ENCODE measurements at regions not wholly inside any gene's neighbourhood (a gene's known extent, or its start where the extent isn't known, plus 50 kb on each side); places are given as distances from the start of the nearest gene placed in this dataset.

DNA sequence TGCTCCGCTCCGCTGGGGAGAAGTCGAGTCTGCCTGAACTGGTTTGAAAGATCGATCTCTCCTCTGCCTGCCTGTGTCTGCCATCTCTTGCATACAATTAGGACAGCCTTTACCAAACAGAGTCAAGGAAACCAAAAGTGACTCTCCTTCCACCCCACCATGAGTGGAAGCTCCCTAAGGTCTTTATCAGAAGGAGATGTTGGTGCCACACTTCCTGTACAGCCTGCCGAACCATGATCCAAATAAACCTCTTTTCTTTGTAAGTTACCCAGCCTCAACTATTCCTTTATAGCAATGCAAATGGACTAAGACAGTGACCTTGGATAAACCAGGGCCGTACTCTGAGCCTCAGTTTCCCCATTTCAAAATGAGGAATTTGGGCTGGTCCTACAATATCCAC lies 106.3 kb upstream of the GDF10 start:
- DNase-seq: no peak

DNA sequence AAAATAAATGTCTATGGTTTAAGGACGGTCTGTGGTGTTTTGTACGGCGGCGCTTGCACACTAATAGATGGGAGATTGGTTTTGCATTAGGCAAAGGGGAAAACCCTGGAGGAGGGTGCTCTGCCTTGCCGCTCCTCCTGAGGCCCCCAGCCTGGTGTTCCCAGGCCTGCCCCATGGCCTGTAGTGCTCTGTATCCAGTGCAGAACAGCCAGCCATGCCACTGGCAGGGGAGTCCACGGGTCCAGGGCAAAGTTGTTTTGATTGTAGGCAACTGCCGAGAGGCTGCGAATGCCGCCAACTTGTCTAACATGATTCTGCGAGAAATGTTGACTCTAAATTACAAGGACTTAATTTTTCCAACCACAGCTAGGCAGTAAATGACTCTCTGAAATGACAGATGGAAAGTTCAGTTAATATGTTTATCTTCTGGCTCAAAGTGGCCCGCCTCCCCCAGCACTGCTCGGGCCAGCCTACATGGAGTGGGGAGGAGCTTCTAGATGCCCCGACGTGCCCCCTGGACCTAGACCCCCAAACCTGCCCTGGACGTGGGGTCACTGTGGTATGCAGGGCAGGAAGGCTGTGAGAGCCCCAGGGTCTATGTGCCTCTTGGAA lies 104.6 kb upstream of the GDF10 start:
- DNase-seq: no peak

DNA sequence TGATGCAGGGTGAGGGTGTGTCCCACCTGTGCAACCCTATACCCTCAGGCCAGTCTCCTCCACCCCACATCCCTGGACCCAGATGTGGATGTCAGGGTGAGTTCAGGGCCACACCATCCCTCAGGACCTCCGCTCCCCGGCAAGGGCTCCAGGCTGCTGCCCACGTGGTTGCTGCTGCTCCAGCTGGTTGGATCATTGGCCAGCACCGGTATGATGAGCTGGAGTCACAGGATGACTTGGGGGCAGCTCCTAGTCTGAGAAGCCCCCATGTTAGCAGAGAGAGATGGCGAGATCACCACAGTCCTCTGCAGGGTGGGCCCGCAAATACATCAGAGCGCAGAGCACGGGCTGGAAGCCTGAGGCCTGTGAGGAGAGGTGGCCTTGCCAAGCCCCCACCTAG lies 103.3 kb upstream of the GDF10 start:
- no peak for DNase-seq

DNA sequence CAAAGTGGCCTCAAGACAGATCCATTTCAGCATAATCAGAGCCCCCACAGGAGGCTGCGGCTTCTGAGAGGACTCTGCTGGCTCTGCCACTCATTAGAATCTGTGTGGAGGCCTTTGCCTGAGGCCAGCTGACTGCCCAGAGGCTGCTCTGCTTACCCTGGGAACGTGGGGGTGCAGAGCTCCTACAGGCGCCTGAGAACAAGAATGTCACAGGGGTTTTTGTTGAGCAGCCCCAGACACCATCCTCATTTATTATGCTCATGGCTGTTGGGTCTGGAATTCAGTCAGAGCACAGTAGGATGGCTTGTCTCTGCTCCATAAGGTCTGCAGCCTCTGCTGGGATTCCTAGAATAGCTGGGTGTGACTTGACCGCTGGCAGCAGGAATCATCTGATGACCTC lies 101.8 kb upstream of the GDF10 start:
- no peak for DNase-seq

- no peak for DNase-seq
These were observed 94.8 kb upstream of the GDF10 start for GRCh38 chr10:47205192-47205591.

- peak; percentile 59 for DNase-seq
These were observed 93.3 kb upstream of the GDF10 start for GRCh38 chr10:47206449-47207280.

GRCh38 chr10:47207281-47207615 lies 92.7 kb upstream of the GDF10 start:
- peak; percentile 21 for DNase-seq

DNA sequence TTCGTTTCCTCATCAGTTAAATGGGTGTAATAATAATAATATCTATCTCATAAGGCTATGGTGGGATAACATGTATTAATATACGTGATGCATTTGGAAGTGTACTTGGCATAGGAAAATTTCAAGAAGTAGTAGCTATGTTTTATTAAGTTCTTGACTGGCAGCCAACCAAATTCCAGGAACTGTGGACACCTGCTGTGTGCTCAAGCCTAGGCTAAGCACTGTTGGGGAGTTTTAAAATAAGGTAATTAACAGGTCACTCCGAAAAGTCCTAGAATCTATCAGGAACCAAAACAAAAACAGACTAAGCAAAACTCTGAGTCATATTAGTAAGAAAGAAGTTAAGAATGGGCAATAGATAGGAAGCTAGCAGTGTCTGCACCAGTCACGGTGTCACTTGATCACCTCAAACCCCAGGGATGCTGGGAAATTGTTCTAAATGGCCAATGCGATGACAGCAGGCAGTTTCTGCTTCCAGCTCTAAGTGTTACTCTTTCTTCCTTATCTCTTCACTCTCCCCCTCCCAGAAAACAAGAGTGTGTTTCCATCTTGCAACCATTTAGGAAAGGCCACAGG lies 92.0 kb upstream of the GDF10 start:
- DNase-seq: no peak

DNA sequence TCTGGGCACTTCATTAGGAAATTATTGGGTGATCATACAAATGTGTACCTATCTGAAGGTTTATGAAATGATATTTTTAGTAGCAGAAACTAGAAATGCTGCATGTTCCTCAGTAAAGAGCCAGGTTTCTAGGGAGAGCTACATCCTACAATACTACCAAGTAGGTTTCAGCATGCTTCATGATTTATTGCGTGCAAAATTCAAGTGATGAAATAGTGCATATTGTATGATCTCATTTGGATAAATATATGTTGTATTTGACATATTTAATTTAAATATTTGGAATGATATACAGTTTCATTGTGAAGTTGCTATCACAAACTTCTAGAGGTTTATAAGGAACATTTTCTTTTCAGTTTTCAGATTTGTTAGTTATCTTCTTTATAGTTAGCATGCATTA lies 90.5 kb upstream of the GDF10 start:
- no peak for DNase-seq

- no peak for DNase-seq
These were observed 85.5 kb upstream of the GDF10 start for GRCh38 chr10:47214520-47214919.

DNA sequence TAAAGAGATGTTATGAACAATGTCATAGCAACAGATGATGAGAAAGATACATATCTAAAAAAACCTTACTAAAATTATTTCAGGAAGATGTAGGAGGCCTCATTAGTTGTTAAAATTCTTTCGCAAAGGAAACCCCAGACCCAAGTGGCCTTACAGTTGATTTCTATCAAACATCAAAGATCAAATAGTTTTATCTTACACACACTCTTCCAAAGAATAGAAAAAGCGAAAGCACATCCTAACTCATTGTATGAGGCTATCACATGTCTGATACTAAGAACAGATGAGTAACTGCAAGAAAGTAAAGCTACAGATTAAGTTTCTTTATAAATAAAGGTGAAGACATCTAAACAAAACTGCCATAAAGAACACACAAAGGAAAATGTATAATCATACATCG lies 82.9 kb upstream of the GDF10 start:
- DNase-seq: peak; percentile 4

DNA sequence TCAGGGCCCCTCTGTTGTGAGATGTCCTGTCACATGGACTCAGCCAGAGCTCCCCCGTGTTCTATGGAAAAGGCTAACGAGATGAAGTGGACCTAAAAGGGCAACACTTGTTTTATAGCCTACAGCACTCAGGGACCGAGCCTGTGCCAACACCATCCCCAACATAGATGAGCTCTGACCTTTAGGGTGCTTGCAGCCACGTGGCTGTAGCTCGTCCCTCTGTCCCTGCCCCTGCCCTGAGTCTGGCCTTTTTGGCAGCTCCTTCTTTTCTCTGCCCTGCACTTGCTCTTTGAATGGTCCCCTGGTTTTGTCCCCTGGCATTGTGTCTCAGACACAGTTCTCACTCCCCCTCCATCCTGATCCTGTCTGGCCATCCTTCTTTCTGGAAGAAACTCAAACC lies 81.2 kb upstream of the GDF10 start:
- no peak for DNase-seq

- DNase-seq: no peak
These were observed 77.5 kb upstream of the GDF10 start for GRCh38 chr10:47222461-47222860.

DNA sequence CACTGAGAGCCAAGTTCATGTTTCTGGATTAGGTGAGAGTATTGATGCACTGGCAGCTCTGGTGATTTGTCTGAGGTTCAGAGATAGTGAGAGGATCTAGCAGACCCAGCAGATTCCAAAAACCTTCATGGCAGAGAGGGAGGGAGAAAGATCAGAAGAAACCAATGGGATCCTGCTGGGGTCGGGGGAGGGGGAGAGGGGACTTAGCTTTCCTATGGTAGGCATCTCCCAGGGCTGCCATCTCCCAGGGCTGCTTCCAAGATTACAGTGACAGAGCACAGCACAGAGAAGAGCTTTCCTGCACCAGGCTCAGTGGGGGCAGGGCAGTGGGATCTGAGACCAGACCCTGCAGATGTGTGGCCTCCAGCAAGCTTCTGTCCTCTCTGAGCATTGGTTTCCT lies 76.8 kb upstream of the GDF10 start:
- no peak for DNase-seq

DNA sequence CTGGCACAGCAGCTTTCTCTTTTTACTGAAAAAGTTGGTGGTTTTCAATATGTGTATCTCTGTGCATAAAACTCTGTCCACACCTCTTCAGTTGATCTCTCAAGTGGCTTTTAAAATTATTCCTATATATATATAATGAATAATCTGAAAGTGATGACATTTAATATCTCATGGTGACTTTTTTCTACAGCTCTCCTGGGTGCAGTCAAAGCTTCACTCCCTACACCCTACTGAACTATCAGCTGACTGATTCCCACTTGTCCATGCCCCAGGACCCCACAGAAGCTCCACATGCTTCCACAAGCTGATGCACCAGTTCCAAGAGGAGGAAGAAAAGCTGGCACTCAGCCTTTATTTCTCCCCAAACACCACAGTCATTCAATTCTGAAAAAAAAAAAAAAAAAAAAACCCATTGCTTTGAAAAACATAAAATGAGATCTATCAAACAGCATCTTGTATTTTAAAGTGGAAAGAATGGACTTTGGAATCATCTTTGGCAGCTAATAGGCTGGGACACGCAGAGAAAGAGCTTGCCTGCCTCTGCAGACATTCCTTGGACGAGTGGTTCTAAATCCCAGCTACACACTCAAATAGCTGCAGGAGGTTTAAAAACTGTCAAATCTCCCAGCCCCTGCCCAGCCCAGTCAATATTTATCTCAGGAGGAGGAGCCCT lies 75.3 kb upstream of the GDF10 start:
- DNase-seq: no peak

DNA sequence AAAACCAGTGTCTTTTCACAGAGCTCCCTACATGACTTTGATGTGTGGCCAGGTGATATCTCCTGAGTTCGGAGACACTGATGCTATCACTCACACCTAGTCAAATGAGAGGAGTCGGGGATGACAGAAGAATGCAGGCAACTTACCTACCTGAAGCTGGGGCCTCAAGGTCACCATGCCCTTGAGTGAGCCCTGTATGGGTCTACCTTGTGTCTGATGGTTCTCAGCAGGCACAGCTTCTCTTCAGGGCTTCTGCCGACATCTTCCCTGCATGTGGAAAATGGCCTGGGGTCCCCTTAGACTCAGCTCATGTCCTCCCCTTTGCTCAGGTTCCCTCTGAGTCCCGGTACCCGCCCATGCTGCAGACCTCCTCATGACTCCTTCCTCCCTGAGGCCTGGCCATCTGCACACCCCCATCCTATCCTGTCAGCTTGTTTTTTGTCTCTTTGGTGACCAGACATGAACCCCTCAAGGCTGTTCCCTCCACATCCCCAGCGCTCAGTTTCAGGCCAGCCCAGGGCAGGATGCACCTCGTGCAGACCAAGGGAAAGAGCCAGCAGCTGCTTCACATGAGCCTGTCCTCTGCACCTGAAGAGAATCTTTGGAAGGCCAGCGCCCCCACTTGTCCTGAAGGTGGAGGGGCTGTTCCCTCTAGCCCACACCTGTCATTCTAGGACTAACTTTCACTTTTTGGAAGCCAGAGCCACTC lies 74.6 kb upstream of the GDF10 start:
- no peak for DNase-seq

GRCh38 chr10:47225928-47226645 lies 73.9 kb upstream of the GDF10 start:
- DNase-seq: no peak

- no peak for DNase-seq
These were observed 69.5 kb upstream of the GDF10 start for GRCh38 chr10:47230482-47230881.

GRCh38 chr10:47230957-47231356 lies 69.0 kb upstream of the GDF10 start:
- DNase-seq: no peak

DNA sequence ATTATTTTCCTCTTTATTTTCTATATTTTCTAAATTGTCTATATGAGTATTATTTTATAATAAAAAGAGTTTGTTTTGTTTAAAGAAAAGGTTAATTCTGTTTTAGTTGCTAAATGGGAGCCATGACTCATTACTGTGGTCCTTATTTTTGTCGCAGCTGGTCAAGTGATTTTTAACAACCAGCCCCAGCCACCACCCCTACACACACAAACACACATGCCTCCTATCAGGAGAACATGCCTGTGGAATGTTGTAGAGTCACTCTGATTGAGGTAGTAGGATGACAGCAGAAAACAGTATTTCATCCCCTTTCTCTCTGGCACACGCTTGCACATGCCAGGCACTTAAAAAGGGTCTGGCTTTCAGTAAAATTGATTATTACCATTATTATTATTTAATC lies 68.6 kb upstream of the GDF10 start:
- no peak for DNase-seq

GRCh38 chr10:47233631-47234030 lies 66.4 kb upstream of the GDF10 start:
- DNase-seq: no peak

- no peak for DNase-seq
These were observed 64.5 kb upstream of the GDF10 start for GRCh38 chr10:47235484-47235883.
